Endothelial cell (in vitro differentiated cells): ENCODE measurements at regions not wholly inside any gene's neighbourhood (a gene's known extent, or its start where the extent isn't known, plus 50 kb on each side); places are given as distances from the start of the nearest gene placed in this dataset.

Experiments used
- DNase-seq: peaks from one replicate; pipeline ENCODE4 v3.0.0; 2021; ENCODE audit warnings: low spot score
- H3K27ac Mint-ChIP-seq: one replicate; pipeline ENCODE4 v1.8.0; 2021; ENCODE audit warnings: mixed read lengths, inconsistent platforms; ENCODE audit not compliant: unreplicated experiment
- H3K27me3 Mint-ChIP-seq: one replicate; pipeline ENCODE4 v1.8.0; 2021; ENCODE audit warnings: mild to moderate bottlenecking, moderate library complexity, mixed read lengths, inconsistent platforms; ENCODE audit not compliant: unreplicated experiment
- H3K36me3 Mint-ChIP-seq: one replicate; pipeline ENCODE4 v1.8.0; 2021; ENCODE audit warnings: mild to moderate bottlenecking, low read depth, mixed read lengths, inconsistent platforms; ENCODE audit not compliant: unreplicated experiment
- H3K4me1 Mint-ChIP-seq: one replicate; pipeline ENCODE4 v1.8.0; 2021; ENCODE audit warnings: mild to moderate bottlenecking, mixed read lengths, inconsistent platforms; ENCODE audit not compliant: unreplicated experiment
- H3K4me3 Mint-ChIP-seq: one replicate; pipeline ENCODE4 v1.8.0; 2021; ENCODE audit warnings: mild to moderate bottlenecking, mixed read lengths, inconsistent platforms; ENCODE audit not compliant: unreplicated experiment
- H3K9me3 Mint-ChIP-seq: one replicate; pipeline ENCODE4 v1.8.0; 2021; ENCODE audit warnings: mixed read lengths, inconsistent platforms; ENCODE audit not compliant: unreplicated experiment
- TF ChIP-seq, protein P1 (sequence below): fragments of 200-600 bp; sonication (generic); IDR thresholded peaks from one replicate; pipeline ENCODE4 v1.5.0; 2021; ENCODE audit warnings: antibody characterized with exemption; ENCODE audit not compliant: unreplicated experiment

DNA sequence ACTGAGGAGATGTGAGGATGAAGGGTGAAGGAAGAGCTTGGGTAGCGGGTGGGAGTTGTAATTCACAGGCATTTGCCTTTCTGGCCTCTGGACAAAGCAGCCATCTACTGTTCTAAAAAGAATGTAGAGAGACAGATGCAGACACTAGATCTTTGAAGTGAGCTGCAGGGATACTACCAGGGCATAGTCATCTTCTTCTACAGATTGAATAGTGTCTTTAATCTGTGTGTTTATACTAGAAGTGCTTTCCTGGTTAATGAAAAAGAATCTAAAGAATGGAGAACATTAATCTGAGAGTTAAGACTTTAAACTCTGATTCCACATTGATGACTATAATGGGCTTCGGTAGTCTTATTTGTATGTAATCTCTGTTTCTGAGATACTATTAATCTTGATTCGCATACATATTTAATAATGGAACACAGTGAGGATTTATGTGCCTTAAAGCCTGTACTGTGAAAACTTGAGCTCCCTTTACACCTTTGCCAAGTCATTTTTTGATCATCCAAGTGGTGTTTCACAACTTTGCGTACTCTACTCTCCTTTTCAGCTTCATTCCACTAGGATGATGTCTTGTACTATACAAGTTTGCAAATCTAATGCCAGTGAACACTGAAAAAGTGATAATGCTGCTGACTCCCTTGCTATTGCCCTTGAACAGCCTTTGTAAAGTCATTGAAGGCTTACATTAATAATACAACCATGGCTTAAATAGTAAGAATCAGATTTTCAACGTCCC lies 2199.4 kb upstream of the PCDH20 start:
- Mint-ChIP-seq H3K4me1 (no peaks in the 10 kb centered on the region), H3K9me3 (no peaks in the 10 kb centered on the region), H3K4me3 (no peak overlapping the region), H3K27me3 (no peaks in the 10 kb centered on the region), H3K36me3 (no peaks in the 10 kb centered on the region), H3K27ac (no peak overlapping the region)
- DNase-seq = no peak
- TF ChIP-seq, protein P1, sequence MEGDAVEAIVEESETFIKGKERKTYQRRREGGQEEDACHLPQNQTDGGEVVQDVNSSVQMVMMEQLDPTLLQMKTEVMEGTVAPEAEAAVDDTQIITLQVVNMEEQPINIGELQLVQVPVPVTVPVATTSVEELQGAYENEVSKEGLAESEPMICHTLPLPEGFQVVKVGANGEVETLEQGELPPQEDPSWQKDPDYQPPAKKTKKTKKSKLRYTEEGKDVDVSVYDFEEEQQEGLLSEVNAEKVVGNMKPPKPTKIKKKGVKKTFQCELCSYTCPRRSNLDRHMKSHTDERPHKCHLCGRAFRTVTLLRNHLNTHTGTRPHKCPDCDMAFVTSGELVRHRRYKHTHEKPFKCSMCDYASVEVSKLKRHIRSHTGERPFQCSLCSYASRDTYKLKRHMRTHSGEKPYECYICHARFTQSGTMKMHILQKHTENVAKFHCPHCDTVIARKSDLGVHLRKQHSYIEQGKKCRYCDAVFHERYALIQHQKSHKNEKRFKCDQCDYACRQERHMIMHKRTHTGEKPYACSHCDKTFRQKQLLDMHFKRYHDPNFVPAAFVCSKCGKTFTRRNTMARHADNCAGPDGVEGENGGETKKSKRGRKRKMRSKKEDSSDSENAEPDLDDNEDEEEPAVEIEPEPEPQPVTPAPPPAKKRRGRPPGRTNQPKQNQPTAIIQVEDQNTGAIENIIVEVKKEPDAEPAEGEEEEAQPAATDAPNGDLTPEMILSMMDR = no peak

DNA sequence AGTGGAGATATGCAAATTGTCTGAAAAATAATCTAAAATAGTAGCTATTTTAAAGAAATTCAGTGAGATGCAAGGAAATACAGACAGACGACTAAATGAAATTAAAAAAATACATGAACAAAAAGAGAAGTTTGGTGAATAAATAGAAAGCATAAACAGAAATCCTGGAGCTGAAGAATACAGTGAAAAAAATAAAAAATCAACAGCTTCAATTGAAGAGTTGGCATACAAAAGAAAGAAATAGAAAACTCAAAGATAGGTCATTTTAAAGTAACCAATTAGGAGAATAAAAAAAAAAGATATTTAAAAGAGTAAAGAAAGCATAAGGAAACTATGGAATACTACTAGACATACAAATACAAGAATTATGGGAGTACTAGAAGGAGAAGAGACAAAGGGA lies 2191.5 kb upstream of the PCDH20 start:
- no peak overlapping the region for H3K27ac Mint-ChIP-seq
- H3K36me3 Mint-ChIP-seq = no peaks in the 10 kb centered on the region
- H3K4me1 Mint-ChIP-seq = no peaks in the 10 kb centered on the region
- no peaks in the 10 kb centered on the region for H3K9me3 Mint-ChIP-seq
- no peaks in the 10 kb centered on the region for H3K27me3 Mint-ChIP-seq
- TF ChIP-seq, protein P1 = no peak
- no peak for DNase-seq
- no peak overlapping the region for H3K4me3 Mint-ChIP-seq

DNA sequence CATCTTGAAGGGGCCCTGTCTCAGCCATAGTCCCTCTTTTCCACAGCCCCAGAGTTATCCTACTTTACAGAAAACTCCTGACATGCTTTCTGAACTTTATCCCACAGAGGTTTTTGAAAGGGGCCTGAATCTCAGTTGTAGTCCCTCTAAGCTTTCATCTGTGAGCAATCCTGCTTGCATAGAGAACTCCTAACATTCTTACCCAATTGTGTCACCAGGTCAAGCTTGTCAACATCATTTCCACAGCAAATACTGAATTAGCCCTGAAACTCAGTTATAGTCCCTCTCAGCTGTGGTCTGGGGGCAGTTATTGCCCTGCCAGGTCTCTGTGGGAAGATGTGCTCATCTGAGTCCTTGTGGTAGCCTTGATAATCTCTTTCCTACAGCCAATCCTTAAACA lies 2190.3 kb upstream of the PCDH20 start:
- DNase-seq = no peak
- H3K4me1 Mint-ChIP-seq = no peaks in the 10 kb centered on the region
- H3K27ac Mint-ChIP-seq = no peak overlapping the region
- H3K27me3 Mint-ChIP-seq = no peaks in the 10 kb centered on the region
- H3K9me3 Mint-ChIP-seq = no peaks in the 10 kb centered on the region
- no peak overlapping the region for H3K4me3 Mint-ChIP-seq
- TF ChIP-seq, protein P1 = no peak
- H3K36me3 Mint-ChIP-seq = no peaks in the 10 kb centered on the region

DNA sequence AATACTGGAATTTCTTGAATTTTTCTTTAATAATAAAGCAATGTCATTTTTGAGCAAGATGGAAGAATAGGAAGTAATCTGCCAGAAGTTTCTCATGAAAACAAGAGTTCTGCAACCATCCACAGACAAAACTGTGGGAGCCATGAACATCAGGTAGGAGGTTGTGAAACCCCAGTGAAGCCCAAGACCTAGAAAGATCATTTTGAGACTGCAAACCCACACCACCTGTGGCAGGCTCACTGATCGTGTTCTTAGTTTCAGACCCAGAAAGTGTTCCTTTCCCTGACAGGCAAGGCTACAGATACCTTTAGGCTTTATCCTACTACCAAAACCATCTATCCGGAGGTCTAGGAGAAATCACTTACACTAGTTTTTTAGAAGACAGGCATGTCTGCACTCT lies 2189.8 kb upstream of the PCDH20 start:
- no peaks in the 10 kb centered on the region for H3K9me3 Mint-ChIP-seq
- TF ChIP-seq, protein P1 = no peak
- no peak for DNase-seq
- no peak overlapping the region for H3K27ac Mint-ChIP-seq
- no peaks in the 10 kb centered on the region for H3K4me1 Mint-ChIP-seq
- H3K4me3 Mint-ChIP-seq = no peak overlapping the region
- no peaks in the 10 kb centered on the region for H3K27me3 Mint-ChIP-seq
- H3K36me3 Mint-ChIP-seq = no peaks in the 10 kb centered on the region

DNA sequence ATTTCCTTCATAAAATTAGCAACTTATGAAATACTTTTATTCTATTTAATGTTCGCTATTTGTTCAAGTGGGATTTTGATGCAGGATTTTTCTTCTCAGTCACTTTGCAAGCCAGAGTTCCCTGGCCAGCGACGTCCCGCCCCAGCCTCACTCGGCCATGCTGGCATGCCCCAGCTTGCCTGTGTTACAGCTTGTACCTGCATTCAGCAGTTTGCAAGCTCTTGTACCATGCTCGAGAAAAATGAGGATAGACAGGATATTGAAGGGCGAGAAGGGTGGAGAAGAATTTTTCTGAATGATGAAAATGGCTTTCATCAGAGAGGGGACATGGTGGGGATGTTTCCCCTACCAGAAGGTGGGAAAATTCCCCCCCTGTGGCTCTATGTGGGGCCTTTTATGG lies 2180.2 kb upstream of the PCDH20 start:
- no peak for DNase-seq
- H3K36me3 Mint-ChIP-seq = no peaks in the 10 kb centered on the region
- no peak overlapping the region for H3K4me3 Mint-ChIP-seq
- TF ChIP-seq, protein P1 = no peak
- no peak overlapping the region for H3K27ac Mint-ChIP-seq
- no peaks in the 10 kb centered on the region for H3K27me3 Mint-ChIP-seq
- H3K4me1 Mint-ChIP-seq = no peaks in the 10 kb centered on the region
- H3K9me3 Mint-ChIP-seq = no peaks in the 10 kb centered on the region
